Chondrocyte (in vitro differentiated cells): ENCODE measurements at regions not wholly inside any gene's neighbourhood (a gene's known extent, or its start where the extent isn't known, plus 50 kb on each side); places are given as distances from the start of the nearest gene placed in this dataset.

Source experiments
- DNase-seq: peaks from one replicate; pipeline ENCODE4 v3.0.0; 2021; ENCODE audit warnings: mixed read lengths, low spot score
- H3K27ac Mint-ChIP-seq: one replicate; pipeline ENCODE4 v1.8.0; 2021; ENCODE audit warnings: mild to moderate bottlenecking, moderate library complexity, mixed read lengths; ENCODE audit not compliant: unreplicated experiment
- H3K27me3 Mint-ChIP-seq: 2 replicates; pipeline ENCODE4 v1.8.0; 2021; ENCODE audit warnings: low read depth, mixed read lengths
- H3K36me3 Mint-ChIP-seq: 2 replicates; pipeline ENCODE4 v1.8.0; 2021; ENCODE audit warnings: low read depth, mixed read lengths
- H3K4me1 Mint-ChIP-seq: 2 replicates; pipeline ENCODE4 v1.8.0; 2021; ENCODE audit warnings: low read depth, mild to moderate bottlenecking, mixed read lengths
- H3K4me3 Mint-ChIP-seq: one replicate; pipeline ENCODE4 v1.8.0; 2021; ENCODE audit warnings: mild to moderate bottlenecking, moderate library complexity, mixed read lengths; ENCODE audit not compliant: unreplicated experiment
- H3K9me3 Mint-ChIP-seq: 2 replicates; pipeline ENCODE4 v1.8.0; 2021; ENCODE audit warnings: low read depth, mixed read lengths
- TF ChIP-seq, protein P1 (sequence below): fragments of 200-600 bp; sonication (generic); IDR thresholded peaks from 2 replicates; pipeline ENCODE4 v1.5.0; 2021; ENCODE audit warnings: antibody characterized with exemption, mild to moderate bottlenecking, moderate library complexity

GRCh38 chr2:136235546-136235945, 117.6 kb upstream of the CXCR4 start:
- H3K27me3 Mint-ChIP-seq: peaks cover 14% of the 10 kb centered on the region
- no peaks in the 10 kb centered on the region for H3K9me3 Mint-ChIP-seq
- no peak for DNase-seq

DNA sequence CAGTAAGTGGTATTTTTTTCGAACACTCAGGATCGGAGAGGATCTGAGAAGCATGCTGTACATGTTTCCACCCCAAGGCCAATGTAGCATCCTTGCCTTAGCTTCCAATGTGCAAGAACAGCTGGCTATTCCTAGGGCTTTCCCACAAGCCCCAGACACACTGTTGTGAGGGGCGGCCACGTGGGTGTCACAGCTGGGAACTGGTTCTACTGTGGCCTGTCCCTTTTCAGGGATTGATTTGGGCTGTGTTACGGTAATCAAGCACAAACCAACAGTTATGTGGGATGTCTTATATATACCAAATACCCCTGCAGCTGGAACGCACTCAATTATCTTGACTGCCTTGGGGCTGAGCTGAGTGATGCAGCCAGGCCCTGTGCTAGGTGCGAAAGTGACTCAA, 116.3 kb upstream of the CXCR4 start:
- H3K9me3 Mint-ChIP-seq: peaks cover 7% of the 10 kb centered on the region
- TF ChIP-seq, protein P1, sequence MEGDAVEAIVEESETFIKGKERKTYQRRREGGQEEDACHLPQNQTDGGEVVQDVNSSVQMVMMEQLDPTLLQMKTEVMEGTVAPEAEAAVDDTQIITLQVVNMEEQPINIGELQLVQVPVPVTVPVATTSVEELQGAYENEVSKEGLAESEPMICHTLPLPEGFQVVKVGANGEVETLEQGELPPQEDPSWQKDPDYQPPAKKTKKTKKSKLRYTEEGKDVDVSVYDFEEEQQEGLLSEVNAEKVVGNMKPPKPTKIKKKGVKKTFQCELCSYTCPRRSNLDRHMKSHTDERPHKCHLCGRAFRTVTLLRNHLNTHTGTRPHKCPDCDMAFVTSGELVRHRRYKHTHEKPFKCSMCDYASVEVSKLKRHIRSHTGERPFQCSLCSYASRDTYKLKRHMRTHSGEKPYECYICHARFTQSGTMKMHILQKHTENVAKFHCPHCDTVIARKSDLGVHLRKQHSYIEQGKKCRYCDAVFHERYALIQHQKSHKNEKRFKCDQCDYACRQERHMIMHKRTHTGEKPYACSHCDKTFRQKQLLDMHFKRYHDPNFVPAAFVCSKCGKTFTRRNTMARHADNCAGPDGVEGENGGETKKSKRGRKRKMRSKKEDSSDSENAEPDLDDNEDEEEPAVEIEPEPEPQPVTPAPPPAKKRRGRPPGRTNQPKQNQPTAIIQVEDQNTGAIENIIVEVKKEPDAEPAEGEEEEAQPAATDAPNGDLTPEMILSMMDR: no peak
- H3K27me3 Mint-ChIP-seq: peaks cover 21% of the 10 kb centered on the region
- H3K36me3 Mint-ChIP-seq: no peaks in the 10 kb centered on the region
- no peak overlapping the region for H3K4me3 Mint-ChIP-seq
- peaks cover 4% of the 10 kb centered on the region for H3K4me1 Mint-ChIP-seq
- no peak overlapping the region for H3K27ac Mint-ChIP-seq
- DNase-seq: no peak

More at GRCh38 chr2:136235546-136235945, 117.6 kb upstream of the CXCR4 start:
- H3K36me3 Mint-ChIP-seq: no peaks in the 10 kb centered on the region
- H3K4me3 Mint-ChIP-seq: no peak overlapping the region
- TF ChIP-seq, protein P1: no peak
- H3K4me1 Mint-ChIP-seq: peaks cover 4% of the 10 kb centered on the region
- H3K27ac Mint-ChIP-seq: no peak overlapping the region

GRCh38 chr2:136233298-136233697, 115.3 kb upstream of the CXCR4 start:
- Mint-ChIP-seq H3K27me3 (peaks cover 26% of the 10 kb centered on the region), H3K36me3 (no peaks in the 10 kb centered on the region), H3K9me3 (peaks cover 11% of the 10 kb centered on the region), H3K27ac (no peak overlapping the region), H3K4me1 (no peaks in the 10 kb centered on the region), H3K4me3 (no peak overlapping the region)
- TF ChIP-seq, protein P1: no peak
- DNase-seq: no peak

DNA sequence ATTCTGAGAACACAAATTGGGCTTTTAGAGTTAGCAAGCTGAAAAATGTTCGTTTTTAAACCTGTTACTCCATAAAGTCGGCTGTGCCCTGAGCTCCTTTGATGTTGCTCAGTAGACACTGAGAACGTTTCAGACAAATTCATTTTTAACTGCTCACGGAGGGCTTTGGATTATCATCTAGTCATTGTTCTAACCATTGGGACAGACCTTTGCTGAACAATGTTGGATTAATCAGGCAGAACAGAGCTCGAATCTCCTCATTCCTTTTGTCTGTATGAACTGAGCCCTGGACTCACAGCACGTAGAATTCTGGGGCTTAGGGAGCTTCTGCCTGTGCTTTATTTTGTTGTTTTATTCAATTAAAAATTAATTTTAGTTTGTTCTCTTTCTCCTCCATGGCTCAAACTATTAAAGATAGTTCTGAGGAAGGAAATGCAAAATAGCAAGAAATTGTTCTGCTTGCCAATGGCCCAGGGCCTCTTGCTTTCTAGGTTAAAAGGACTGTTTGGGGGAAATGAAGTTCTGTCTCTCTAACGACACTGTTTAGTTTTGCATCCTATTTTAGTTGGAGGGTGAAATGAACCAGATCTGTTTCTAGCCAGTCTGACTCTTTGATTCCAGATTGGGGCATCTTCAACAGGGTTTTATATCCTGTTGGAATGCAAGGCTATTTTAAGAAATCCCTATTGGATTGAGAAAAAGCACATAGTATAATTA, 114.7 kb upstream of the CXCR4 start:
- Mint-ChIP-seq H3K4me3 (no peak overlapping the region), H3K27me3 (peaks cover 26% of the 10 kb centered on the region), H3K4me1 (no peaks in the 10 kb centered on the region), H3K36me3 (no peaks in the 10 kb centered on the region), H3K9me3 (peaks cover 11% of the 10 kb centered on the region), H3K27ac (no peak overlapping the region)
- TF ChIP-seq, protein P1: no peak
- no peak for DNase-seq

DNA sequence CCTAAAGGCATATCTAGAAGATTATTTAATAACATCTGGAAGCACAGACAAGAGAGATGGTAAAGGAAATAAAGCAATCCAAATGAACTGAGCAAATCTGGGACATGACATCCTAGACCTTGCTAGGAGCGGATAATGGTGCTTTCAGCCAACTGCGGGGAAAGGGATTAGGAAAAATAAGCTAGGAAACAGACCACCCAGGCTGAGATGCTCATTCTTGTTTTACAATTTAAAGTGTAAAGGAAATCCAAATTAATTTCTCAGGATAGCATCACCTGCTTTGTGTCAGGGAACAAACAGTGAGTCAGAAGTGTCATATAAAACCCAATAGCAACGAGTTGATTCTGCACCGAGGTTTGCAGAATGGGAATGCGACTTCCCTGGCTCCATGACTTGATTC, 112.5 kb upstream of the CXCR4 start:
- no peaks in the 10 kb centered on the region for H3K4me1 Mint-ChIP-seq
- H3K36me3 Mint-ChIP-seq: no peaks in the 10 kb centered on the region
- peaks cover 26% of the 10 kb centered on the region for H3K27me3 Mint-ChIP-seq
- peaks cover 11% of the 10 kb centered on the region for H3K9me3 Mint-ChIP-seq
- H3K4me3 Mint-ChIP-seq: no peak overlapping the region
- TF ChIP-seq, protein P1: no peak
- H3K27ac Mint-ChIP-seq: no peak overlapping the region
- no peak for DNase-seq
